CD14-positive monocyte (primary cell): ENCODE measurements at regions not wholly inside any gene's neighbourhood (a gene's known extent, or its start where the extent isn't known, plus 50 kb on each side); places are given as distances from the start of the nearest gene placed in this dataset.
A peak's percentile ranks its signal among the peaks of the same experiment; 100 is the strongest.

Source experiments
- DNase-seq, 3 donors: peaks; one replicate each; pipeline ENCODE4 v3.0.0-alpha.2; 2011 to 2022
- H2AFZ ChIP-seq: 2 replicates; pipeline ENCODE4 v1.6.0; 2012; ENCODE audit warnings: mild to moderate bottlenecking, low read depth, low read length, inconsistent platforms; ENCODE audit not compliant: insufficient read depth, poor library complexity, severe bottlenecking
- H3K27ac ChIP-seq, 2 donors: 1 replicate in 1 of 2; 2 replicates in 1 of 2; pipeline ENCODE4 v1.5.1; 2012 to 2013; ENCODE audit warnings: low read length in 2 of 2, control low read depth in 1 of 2, inconsistent platforms in 1 of 2, low read depth in 1 of 2, mild to moderate bottlenecking in 1 of 2
- H3K27me3 ChIP-seq, 2 donors: one replicate each; pipeline versions ENCODE4 v1.6.0 to v1.6.1; 2011 to 2013; ENCODE audit warnings: low read length in 2 of 2; ENCODE audit not compliant: control insufficient read depth in 2 of 2, insufficient read depth in 2 of 2
- H3K36me3 ChIP-seq, 2 donors: replicated peaks in 1 of 2; 1 replicate in 1 of 2; 2 replicates in 1 of 2; pipeline versions ENCODE4 v1.5.1 to v1.6.1; 2012 to 2013; ENCODE audit warnings: low read length in 2 of 2, control low read depth in 1 of 2, inconsistent platforms in 1 of 2, mild to moderate bottlenecking in 1 of 2; ENCODE audit not compliant: insufficient read depth in 2 of 2, control insufficient read depth in 1 of 2
- H3K4me1 ChIP-seq, 2 donors: 1 replicate in 1 of 2; 2 replicates in 1 of 2; pipeline versions ENCODE4 v1.5.1 to v1.6.1; 2012 to 2013; ENCODE audit warnings: low read length in 2 of 2, control low read depth in 1 of 2, inconsistent platforms in 1 of 2, mild to moderate bottlenecking in 1 of 2, moderate library complexity in 1 of 2; ENCODE audit not compliant: insufficient read depth in 2 of 2, control insufficient read depth in 1 of 2
- H3K4me2 ChIP-seq: replicated peaks from 2 replicates; pipeline ENCODE3; 2012; ENCODE audit warnings: low read length, moderate library complexity, mild to moderate bottlenecking; ENCODE audit not compliant: poor library complexity, severe bottlenecking; ENCODE audit errors: extremely low read depth
- H3K4me3 ChIP-seq, 3 experiments: fragments of 200-600 bp in 1 of 3; sonication (generic) in 1 of 3; replicated peaks in 1 of 3; 1 replicate in 2 of 3; 2 replicates in 1 of 3; pipeline ENCODE4 v1.5.1; 2011 to 2013; ENCODE audit warnings: low read length in 3 of 3, mild to moderate bottlenecking in 3 of 3, control low read depth in 2 of 3, low read depth in 2 of 3, inconsistent platforms in 1 of 3, moderate library complexity in 1 of 3
- H3K79me2 ChIP-seq: 2 replicates; pipeline ENCODE4 v1.6.0; 2012; ENCODE audit warnings: mild to moderate bottlenecking, control low read depth, inconsistent platforms, low read length, moderate library complexity; ENCODE audit not compliant: insufficient read depth
- H3K9ac ChIP-seq: 2 replicates; pipeline ENCODE4 v1.6.0; 2017; ENCODE audit warnings: low read length, mild to moderate bottlenecking; ENCODE audit not compliant: insufficient read depth, poor library complexity, severe bottlenecking
- H3K9me3 ChIP-seq, 2 donors: replicated peaks in 1 of 2; 1 replicate in 1 of 2; 2 replicates in 1 of 2; pipeline versions ENCODE4 v1.5.1 to v1.6.1; 2012 to 2013; ENCODE audit warnings: low read length in 2 of 2, control low read depth in 1 of 2; ENCODE audit not compliant: control insufficient read depth in 1 of 2, insufficient read depth in 1 of 2
- H4K20me1 ChIP-seq: 2 replicates; pipeline ENCODE4 v1.6.0; 2012; ENCODE audit warnings: mild to moderate bottlenecking, low read length, control low read depth, moderate library complexity; ENCODE audit not compliant: insufficient read depth
- H3K27ac Mint-ChIP-seq, 7 donors: one replicate each; pipeline ENCODE4 v1.8.0; 2020; ENCODE audit warnings: mild to moderate bottlenecking in 7 of 7, mixed read lengths in 7 of 7, moderate library complexity in 6 of 7, inconsistent platforms in 2 of 7
- H3K27me3 Mint-ChIP-seq, 3 donors: one replicate each; pipeline ENCODE4 v1.8.0; 2021 to 2022; ENCODE audit warnings: low read depth in 3 of 3, mild to moderate bottlenecking in 3 of 3, mixed read lengths in 3 of 3, moderate library complexity in 3 of 3, inconsistent platforms in 1 of 3
- H3K36me3 Mint-ChIP-seq, 2 donors: one replicate each; pipeline ENCODE4 v1.8.0; 2020; ENCODE audit warnings: mixed read lengths in 2 of 2, inconsistent platforms in 1 of 2, mild to moderate bottlenecking in 1 of 2
- H3K4me1 Mint-ChIP-seq: one replicate; pipeline ENCODE4 v1.8.0; 2020; ENCODE audit warnings: mild to moderate bottlenecking, mixed read lengths
- H3K4me3 Mint-ChIP-seq, 2 donors: one replicate each; pipeline ENCODE4 v1.8.0; 2020; ENCODE audit warnings: mild to moderate bottlenecking in 2 of 2, mixed read lengths in 2 of 2, moderate library complexity in 1 of 2
- H3K9me3 Mint-ChIP-seq, 7 donors: one replicate each; pipeline ENCODE4 v1.8.0; 2020 to 2022; ENCODE audit warnings: mixed read lengths in 7 of 7, mild to moderate bottlenecking in 6 of 7, moderate library complexity in 6 of 7, inconsistent platforms in 2 of 7
- WGBS: methylation state at CpG from one replicate; pipeline ENCODE4 v1.1.5; 2013; ENCODE audit warnings: missing lambda C conversion rate; ENCODE audit not compliant: insufficient coverage; 5-methylcytosine and 5-hydroxymethylcytosine counted together
- intact Hi-C, 2 donors: fragments of 100-400 bp; cut with micrococcal nuclease; formaldehyde crosslinking; loops; one replicate each; pipeline versions ENCODE4 v1.15.0 to v1.15.1; 2023
- TF ChIP-seq, protein P1 (sequence below): fragments of 200-600 bp; IDR thresholded peaks from one replicate; pipeline ENCODE4 v1.8.0; 2022; ENCODE audit warnings: antibody characterized with exemption, mild to moderate bottlenecking

DNA sequence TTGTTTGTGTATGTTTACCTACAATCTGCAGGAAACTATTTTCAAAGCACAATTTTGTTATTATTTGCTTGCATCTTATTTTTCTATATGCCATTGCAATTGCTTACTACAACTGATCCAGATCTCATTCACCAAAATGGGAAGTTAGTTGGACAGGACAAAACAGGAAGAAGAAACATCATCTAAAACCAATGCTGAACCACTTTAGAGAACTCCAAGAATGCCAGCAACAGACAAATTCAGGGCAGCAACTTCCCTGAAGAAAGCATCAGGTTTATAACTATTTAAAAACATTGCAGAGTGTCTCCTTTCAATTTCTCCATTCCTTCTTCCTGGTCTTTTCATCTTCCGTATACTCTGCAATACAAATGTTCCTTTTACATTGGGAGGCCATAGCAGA, 82.4 kb upstream of the SMYD2 start:
- WGBS: 43% methylated on average over 1 of the region's 1 CpG
- Mint-ChIP-seq H3K36me3 (no peaks in the 10 kb centered on the region), H3K27ac (no peak overlapping the region), H3K4me3 (no peak overlapping the region), H3K9me3 (peaks cover 0 to 4% (median 0%) of the 10 kb centered on the region in 7 donors), H3K27me3 (peaks cover 1 to 9% (median 3%) of the 10 kb centered on the region in 3 donors), H3K4me1 (peaks cover 9% of the 10 kb centered on the region)
- peak in 1 of 3 donors; percentile 10 for DNase-seq
- Histone ChIP-seq H3K4me1 (no peaks in the 10 kb centered on the region), H3K4me3 (no peak overlapping the region), H3K4me2 (no peak overlapping the region), H3K36me3 (no peaks in the 10 kb centered on the region), H3K27ac (no peak overlapping the region), H3K27me3 (peaks cover 0 to under 1% of the 10 kb centered on the region in 2 donors), H4K20me1 (no peaks in the 10 kb centered on the region), H2AFZ (no peak overlapping the region), H3K79me2 (no peaks in the 10 kb centered on the region), H3K9me3 (no peaks in the 10 kb centered on the region), H3K9ac (no peak overlapping the region)
- TF ChIP-seq, protein P1, sequence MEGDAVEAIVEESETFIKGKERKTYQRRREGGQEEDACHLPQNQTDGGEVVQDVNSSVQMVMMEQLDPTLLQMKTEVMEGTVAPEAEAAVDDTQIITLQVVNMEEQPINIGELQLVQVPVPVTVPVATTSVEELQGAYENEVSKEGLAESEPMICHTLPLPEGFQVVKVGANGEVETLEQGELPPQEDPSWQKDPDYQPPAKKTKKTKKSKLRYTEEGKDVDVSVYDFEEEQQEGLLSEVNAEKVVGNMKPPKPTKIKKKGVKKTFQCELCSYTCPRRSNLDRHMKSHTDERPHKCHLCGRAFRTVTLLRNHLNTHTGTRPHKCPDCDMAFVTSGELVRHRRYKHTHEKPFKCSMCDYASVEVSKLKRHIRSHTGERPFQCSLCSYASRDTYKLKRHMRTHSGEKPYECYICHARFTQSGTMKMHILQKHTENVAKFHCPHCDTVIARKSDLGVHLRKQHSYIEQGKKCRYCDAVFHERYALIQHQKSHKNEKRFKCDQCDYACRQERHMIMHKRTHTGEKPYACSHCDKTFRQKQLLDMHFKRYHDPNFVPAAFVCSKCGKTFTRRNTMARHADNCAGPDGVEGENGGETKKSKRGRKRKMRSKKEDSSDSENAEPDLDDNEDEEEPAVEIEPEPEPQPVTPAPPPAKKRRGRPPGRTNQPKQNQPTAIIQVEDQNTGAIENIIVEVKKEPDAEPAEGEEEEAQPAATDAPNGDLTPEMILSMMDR: no peak
- intact Hi-C loops: no loop called here

DNA sequence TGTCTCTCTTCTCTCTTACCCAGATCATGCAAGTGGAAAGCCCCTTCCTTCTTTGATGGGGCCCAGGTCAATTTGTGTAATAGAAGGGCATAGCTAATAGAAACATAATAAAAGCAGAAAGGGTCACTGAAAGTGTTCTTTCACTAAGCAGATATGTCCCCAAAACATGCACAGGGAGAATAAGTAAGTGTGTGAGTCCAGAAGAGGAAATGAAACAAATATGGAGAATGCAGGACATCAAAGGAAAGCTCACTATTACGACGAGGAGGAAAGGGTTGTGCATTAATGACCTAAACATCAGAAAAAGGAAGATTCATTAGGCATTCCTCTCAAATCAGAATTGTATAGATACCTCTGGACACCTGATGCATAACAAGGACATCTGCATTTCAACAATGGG, 81.4 kb upstream of the SMYD2 start:
- Histone ChIP-seq H3K27ac (no peak overlapping the region), H3K4me1 (no peaks in the 10 kb centered on the region), H3K4me3 (no peak overlapping the region), H2AFZ (no peak overlapping the region), H3K36me3 (no peaks in the 10 kb centered on the region), H3K4me2 (no peak overlapping the region), H3K9me3 (no peaks in the 10 kb centered on the region), H3K79me2 (no peaks in the 10 kb centered on the region), H4K20me1 (no peaks in the 10 kb centered on the region), H3K27me3 (no peaks in the 10 kb centered on the region), H3K9ac (no peak overlapping the region)
- no peak for DNase-seq
- Mint-ChIP-seq H3K4me3 (no peak overlapping the region), H3K27ac (no peak overlapping the region), H3K9me3 (peaks cover 0 to 4% (median 0%) of the 10 kb centered on the region in 7 donors), H3K36me3 (no peaks in the 10 kb centered on the region), H3K27me3 (peaks cover 0 to 9% (median 3%) of the 10 kb centered on the region in 3 donors), H3K4me1 (peaks cover 9% of the 10 kb centered on the region)
- no CpG with 5 or more reads among the region's 2 CpGs for WGBS
- intact Hi-C loops: no loop called here
- TF ChIP-seq, protein P1: no peak
